GM21515 (cell line): ENCODE measurements at regions not wholly inside any gene's neighbourhood (a gene's known extent, or its start where the extent isn't known, plus 50 kb on each side); places are given as distances from the start of the nearest gene placed in this dataset.

ENCODE experiments used
- ATAC-seq: cut with Tn5 transposase; IDR thresholded peaks from one replicate; pipeline ENCODE4 v1.9.1; 2021; ENCODE audit not compliant: unreplicated experiment

DNA sequence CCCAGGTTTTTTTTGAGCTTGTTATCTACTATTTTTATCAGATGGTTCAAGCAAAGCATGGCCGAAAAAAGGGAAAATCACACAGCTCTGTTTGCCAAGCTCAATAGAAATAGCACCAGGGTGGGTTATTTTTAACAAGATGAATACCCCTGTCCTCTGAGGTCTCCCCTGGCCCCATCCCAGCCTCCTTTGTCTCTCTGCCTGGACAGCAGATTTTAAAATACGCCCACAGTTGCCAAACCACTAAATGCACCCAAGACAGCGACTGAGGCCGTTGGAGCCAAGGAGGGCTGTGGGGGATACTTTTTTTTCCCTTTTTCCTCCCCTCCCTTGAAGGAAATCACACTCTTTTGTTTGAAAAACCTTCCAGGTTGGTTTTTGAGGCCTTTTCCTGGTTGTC is 106.6 kb downstream of the VEGFA start:
- no peak for ATAC-seq

DNA sequence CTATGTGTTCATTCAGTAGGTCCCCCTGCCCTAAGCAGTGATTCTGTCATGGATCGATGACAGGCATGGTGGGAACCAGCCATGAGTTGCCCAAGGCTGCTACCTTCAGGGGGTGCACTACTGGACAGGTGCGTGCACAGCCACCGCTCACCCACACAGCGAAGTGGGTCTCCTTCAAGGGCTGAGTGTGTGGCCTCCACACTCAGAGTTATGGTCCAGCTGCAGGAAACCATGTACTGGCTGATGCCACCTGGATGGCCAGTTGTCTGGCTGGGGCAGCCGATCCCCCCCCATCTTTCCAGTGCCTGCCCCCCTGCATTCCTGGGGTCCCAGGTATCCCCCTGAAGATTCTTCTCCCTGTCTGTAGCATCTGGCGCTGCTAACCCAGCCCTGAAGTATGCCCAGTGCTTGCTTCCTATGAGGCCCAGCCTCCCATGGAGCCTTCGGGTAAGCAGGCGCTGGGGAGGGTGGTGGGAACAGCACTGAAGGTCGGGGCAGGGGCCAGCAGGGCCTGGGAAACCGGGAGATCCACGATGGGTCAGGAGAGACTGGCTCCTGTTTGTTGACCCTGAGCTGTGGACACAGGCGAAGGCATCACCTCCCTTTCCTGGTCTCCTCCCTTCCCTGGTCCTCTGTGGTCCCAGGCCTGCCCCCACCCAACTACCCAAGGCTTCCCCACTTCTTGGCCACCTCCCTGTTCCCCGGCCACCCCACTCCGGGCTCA is 106.0 kb downstream of the VEGFA start:
- no peak for ATAC-seq

DNA sequence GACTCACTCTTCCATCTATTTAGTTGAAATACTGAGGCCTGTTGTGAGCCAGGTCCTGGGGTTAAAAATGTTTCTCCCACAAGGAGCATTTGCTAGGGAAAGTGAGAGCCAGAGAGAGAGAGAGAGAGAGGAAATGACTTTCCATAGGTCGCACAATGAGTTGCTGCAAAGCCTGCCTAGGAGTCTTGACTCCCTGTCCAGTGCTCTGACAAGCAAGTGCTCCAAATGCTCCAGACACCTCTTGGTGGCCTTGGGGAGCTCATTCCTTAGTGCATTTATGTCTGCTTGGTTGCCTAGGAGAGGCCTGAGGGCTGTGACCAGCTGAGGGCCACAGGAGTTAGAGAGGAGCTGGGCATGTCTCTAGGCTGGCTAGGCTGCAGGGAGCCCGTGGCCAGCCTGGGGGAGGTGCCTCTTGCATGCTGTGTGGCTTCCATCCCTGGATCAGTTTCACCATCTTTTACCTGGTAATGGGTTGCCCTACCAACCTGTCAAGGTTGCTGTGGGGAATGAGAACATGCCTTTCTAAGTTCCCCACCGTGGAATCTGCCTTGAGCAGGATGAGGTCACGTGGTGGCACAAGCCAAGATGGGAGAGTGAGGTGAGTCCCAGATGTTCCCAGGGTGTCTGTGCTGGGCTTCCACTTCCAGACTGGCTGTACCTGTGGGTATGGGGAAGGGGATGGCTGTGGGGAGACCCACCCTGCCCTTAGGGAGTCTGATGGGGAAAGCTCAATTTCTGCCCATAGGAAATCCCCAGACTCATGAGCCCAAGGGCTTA is 105.0 kb downstream of the VEGFA start:
- no peak for ATAC-seq

DNA sequence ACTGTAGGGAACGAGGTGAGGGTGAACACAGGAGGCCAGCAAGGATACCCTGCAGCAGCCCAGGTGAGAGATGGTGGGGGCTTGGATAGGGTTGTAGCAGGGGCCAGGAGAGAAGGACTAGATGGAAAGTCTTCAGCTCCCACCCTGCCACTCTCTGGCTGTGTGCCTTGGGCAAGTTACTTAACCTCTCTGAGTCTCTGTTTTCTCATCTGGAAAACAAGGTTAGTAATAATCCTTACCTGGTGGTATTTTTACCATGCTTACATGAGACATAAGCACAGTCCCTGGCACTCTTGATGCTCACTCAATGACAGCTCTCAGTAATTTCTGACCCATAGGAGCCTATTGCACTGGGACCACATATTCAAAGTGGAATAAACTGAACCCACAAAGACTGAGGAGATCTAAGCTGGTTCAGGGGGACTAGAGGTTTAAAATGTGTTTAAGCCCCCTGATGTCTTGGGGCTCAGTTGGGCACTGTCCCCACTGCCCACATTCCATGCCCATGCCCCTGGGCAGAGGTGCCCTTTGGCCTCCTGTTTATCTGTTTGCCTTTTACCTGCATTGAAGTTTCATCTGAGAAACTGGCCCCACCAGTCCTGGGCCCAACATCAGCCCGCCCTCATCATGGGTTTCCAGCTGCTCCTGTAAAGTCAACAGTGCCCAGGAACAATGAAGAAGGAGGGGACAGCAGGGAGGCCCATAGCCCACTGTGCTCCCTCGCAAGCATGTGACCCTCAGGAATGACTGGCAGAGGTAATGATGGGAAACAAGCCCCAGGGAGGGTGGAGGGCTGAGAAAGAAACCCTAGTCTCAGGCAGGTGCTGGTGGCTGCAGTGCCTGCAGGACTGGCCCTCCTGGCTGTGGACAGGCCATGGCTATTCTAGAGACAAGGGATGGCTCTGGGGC is 104.0 kb downstream of the VEGFA start:
- ATAC-seq = no peak

DNA sequence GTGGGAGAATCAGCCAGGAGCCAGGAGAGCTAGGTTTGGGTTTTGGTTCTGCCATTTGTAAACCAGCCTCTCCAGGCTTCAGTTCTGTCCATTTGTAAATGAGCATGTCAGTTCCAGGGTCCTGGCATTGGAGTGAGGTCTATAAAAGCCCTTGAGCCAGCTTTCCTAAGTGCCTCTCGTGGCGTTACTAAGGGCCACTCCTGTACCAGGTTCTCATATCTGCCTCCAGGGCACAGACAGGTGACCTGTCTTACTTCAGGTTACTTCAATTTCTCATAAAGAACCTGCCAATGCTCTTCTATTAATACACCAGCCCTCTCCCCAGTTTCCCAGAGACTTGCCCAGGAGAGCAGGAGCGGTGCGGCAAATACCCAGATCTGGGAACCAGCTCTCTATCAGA is 101.9 kb downstream of the VEGFA start:
- no peak for ATAC-seq

DNA sequence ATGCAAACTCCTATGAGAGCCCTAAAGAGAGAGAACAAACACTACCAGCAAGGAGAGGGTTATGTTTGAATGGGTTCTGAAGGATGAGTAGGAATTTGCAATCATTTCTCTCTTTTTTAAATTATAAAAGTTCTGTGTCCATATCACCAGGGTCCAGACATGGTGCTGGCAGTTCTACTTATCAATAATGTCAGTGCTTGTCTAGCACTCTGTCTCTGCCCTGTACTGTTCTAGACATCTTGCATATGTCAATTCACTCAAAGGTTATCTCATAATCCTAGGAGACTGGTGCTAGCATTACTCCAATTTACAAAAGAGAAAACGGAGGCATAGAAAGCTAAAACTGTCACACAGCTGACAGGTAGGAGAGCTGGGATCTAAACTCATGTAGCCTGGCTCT is 101.3 kb downstream of the VEGFA start:
- no peak for ATAC-seq

DNA sequence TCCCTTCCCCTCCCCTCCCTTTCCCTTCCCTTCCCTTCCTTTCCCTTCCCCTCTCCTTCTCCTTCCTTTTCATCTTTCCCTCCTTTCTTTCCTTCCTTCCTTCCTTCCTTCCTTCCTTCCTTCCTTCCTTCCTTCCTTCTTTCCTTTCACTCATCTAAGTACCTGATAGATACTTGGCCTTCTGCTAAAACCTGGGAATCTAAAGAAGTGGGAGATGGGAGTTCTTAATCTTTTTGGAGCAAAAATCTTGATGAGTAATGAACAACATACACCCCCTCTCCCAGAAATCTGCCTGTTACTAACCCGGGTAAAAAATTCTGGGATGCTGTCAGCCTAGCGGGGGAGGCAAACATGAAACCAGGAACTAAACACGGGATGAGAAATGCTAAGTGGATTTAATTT is 100.7 kb downstream of the VEGFA start:
- no peak for ATAC-seq

DNA sequence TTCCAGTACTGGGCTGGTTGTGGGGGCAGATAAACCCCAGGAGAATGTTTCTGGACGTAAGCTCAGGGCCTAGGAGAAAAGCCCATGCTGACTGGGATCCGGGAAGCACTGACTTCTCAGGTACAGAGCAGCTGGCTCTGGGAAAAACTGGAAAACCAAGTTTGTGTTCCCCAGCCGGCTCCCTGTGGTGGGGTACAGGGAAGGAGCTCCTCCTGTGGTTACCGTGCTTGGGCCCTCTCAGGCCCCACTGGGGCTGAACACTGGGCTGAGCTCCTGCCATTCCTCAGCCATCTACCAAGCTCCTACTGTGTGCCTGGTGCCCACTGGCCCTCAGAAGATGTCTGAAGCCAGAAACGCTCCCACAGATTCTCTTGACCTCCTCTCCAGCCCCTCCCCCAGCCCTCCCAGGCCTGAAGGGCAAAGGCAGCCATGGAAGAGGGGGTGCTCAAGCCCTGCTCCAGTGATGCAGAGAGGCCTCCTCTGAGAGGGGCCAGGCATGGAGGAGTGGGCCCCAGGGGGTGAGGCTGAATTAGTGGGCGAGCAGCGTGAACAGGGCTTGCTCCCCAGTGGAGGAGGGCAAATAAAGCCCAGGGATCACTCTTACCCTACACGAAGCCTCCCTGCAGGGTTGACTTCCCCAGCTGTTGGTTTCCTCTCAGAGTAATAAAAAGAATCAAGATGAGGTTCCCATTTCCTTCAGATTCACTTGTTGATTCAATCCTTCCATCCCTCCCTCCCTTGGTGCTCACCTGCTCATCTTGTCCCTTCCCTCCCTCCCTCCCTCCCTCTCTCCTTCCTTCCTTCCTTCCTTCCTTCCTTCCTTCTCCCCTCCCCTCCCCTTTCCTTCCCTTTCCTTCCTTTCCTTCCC is 100.0 kb downstream of the VEGFA start:
- no peak for ATAC-seq

DNA sequence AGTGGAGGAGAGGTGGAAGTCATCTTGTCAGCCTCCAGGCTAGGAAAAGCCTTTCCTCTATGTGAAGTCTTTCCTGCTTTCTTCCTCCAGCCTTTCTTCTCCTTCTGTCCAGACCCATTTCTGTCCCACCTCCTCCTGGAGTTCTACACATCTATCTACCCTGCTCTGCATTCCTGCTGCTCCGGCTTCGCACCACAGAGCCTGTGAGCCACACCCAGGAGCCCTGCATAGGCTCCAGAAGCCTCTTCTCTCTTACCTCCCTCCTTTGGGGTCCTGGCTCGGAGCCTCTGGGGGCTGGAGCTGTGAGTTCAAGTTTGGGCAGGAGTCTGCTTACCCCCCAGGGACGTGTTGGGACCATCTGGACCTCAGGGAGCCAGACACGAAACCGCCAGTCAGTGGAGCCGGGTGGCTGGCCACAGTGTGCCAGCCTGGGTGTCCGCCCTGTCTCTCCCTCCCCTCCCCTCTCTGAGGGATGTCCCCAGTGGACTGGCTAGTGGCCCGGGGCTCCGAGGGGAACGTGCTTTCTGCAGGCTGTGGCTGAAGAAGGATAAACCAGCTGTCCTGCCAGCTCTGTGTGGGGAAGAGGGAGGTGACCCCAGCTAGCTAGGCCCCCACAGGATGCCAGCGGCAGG is 99.2 kb downstream of the VEGFA start:
- ATAC-seq = no peak

DNA sequence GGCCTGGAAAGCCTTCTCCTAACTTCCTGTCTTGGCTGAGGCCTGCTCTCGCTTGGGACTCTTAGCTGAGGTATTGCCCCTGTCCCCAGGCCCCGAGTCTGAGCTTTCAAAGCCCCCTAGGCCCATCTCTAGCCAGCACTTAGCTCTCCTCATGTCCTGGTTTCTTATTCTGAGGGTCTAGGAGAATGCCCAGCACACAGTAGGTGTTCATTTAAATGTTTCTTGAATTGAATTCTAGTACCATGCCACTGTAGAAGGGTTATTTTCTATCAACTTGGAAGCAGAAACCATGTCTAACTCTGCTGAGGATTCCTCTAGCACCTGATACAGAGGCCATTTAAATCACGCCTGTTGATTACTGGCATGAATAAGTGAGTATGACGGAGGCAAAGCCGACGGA is 98.5 kb downstream of the VEGFA start:
- ATAC-seq = no peak

DNA sequence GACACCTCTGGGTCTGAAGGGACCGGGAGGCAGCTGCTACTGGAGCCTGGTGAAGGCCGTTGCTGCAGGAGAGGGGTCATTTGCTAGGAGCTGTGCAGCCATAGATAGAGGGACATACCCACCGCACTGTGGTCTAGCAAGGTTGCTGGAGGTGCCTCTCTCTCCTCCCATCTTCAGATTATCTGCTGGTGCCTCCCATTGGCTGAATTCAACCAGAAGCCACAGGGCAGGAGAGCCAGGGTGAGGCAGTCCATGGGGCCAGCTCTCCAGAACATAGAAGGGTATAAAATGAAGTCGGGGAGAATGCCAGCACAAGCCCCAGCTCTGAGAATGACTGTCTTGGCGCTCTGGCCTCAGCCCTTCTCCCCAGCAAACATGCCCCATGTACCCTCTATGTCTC is 98.0 kb downstream of the VEGFA start:
- ATAC-seq = no peak

DNA sequence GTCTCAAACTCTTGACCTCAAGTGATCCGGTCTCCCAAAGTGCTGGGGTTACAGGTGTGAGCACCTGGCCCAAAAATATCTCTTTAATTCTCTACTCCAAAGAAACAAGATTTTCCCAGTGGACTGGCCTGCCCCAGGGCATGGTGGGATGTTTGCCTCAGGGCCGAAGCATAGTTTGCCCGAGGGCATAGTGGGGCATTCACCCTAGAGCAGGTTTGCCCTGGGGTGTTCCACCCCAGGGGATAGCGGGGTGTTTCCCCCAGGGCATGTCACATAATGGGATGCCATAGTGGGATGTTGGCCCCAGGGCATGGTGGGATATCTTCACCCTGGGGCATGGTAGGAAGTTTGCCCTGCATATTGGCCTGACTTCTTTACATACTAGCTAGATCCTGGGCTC is 97.2 kb downstream of the VEGFA start:
- ATAC-seq = no peak

DNA sequence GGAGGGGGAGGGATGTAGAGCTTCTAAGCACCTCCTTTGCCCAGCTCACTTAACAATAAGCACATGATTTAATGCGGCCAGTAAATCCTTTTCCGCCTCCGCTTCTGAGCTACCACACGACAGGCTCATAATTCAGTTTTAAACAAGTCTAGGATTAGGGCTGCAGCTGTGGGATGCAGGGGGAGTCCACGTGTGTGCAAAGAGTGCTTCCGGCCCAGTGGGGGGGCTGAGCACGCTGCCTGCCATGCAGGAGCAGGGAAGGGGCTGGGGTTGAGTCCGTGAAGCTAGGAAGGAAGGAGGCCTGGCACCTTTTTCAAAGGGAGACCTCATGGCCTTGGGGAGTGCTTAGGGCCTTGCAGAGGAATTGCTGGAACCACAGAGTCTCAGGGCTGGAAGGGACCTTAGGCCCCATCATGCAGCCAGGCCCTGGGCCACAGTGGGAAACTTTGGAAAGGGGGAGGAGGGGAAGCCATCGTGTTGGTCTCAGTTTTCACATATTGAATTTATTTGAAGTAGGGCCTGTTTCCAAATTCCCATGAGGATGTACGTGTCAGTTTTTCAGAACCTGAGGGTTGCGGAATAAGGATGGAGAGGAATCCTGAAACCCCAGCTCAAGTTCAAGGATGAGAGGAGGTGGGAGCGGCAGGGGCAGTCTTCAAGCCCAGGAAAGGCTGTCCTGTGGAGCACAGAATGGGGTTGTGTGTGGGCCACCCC is 96.1 kb downstream of the VEGFA start:
- ATAC-seq = no peak

DNA sequence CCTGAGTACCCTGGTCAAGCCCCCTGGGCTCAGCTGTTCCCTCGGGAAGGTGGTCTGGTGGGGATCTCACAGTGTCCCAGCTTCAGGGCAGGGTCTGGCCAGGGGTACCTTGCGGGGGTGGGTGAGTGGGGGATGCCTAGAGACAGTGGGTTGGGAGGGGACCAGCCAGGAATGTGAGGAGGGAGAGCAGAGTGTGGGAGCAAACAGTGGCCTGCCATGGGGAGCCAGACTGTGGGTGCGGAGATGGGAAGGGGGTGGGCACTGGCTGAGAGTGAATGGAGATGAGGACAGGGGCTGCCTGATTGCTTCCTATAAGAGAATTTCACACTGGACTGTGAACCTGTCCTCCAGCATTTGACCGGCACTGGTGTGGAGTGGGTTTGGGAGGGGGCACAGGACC is 95.1 kb downstream of the VEGFA start:
- ATAC-seq = no peak

DNA sequence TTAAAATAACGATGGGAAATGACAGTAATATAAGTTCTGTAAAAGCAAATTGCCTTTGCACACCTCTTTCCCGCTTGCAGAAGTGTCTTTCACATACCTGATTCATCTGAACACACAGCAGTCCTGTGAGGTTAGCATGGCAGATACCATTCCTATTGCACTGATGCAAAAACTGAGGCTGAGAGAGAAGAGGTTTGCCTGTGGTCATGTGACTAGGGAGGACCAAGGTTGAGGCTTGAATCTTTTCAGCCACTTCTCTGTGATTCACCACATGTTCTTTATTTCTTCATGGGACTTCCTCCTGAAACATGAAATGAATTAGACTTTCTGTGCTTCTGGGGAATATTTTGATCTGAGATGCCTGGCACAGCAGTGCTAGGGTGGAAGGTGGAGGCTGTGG is 92.9 kb downstream of the VEGFA start:
- no peak for ATAC-seq

DNA sequence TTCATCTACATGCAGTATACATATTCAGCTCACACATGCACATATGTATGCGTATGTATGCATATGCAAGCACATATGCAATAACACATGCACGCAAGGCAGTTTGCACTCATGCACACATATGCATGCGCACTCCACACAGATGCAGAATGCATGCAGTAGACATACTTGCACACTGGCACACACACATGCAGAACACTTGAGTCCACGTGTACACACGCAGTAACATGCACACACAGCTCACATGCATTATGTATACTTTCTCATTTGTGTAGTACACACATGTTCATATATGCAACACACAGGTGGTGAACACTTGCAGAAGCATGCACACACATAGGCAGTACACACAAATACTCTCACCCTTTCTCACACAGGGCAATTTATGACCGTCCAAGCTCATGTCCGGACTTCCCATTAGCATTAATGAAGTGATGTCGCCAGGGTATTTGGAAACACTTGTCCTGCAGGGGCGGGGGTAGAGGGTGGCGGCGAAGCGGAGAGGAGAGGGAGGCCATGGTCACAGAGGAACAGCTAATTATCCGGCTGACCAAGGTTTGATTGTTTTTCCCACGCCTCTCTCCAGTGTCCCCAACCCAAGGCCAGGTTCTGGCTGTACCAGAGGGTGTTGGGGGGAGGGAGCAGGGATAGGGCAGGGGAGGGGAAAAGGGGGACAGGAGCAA is 91.3 kb downstream of the VEGFA start:
- ATAC-seq = no peak

DNA sequence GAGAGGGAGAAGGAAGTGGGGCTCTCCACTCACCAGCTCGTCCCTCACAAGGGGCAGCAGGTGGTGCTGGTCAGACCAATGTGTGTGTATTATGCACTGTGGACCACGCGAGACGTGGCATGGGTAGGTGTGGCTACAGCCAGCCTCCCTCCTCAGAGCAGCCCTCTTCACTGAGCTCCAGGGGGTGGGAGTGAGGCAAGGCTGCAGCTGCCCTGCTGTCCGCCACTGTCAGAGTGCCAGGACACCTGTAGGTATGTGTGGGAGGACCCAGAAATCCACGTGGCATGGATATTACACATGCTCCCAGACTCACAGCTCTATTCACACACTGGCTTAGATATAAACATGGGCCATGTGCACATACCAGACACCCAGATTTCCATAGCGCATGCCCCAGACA is 90.3 kb downstream of the VEGFA start:
- no peak for ATAC-seq

DNA sequence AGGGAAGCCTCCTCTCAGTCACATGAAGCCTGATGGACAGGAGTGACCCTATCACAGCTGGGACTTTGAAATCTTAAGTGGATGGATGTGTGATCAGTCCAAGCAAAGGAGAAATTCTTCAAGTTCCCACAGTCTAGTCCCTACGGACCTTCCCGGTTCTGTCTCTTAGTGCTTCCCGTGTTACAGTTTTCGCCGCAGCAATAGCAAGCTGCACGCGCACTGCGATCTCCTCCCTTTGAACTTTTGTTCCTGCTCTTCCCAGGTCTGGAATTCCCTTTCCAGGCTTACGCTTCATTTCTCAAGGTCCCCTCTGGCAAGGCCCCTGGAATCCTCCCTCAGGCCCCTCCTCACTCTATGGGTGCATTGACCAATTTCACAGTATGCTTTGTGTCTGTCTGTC is 89.2 kb downstream of the VEGFA start:
- ATAC-seq = no peak
